ENCODE measurements at regions not wholly inside any gene's neighbourhood (a gene's known extent, or its start where the extent isn't known, plus 50 kb on each side); places are given as distances from the start of the nearest gene placed in this dataset.

GRCh38 chr16:86763819-86764218 is 185.5 kb downstream of the FOXL1 start:
- DNase-seq = no peak
- TF ChIP-seq GATA1 (IDR thresholded peaks at IDR 0.05; ENCODE audit: low read depth, low read length) = no peak
- TF ChIP-seq POLR2A (IDR thresholded peaks at IDR 0.05; ENCODE audit: low read length) = no peak

- DNase-seq = no peak
- TF ChIP-seq POLR2A (IDR thresholded peaks at IDR 0.05; ENCODE audit: low read length) = no peak
- TF ChIP-seq GATA1 (IDR thresholded peaks at IDR 0.05; ENCODE audit: low read depth, low read length) = no peak
These were observed 186.2 kb downstream of the FOXL1 start for GRCh38 chr16:86764551-86764950.

GRCh38 chr16:86765389-86766026 is 187.2 kb downstream of the FOXL1 start:
- no peak for TF ChIP-seq GATA1 (IDR thresholded peaks at IDR 0.05; ENCODE audit: low read depth, low read length)
- TF ChIP-seq POLR2A (IDR thresholded peaks at IDR 0.05; ENCODE audit: low read length) = no peak
- DNase-seq = no peak

- TF ChIP-seq GATA1 (IDR thresholded peaks at IDR 0.05; ENCODE audit: low read depth, low read length) (no peak), POLR2A (IDR thresholded peaks at IDR 0.05; ENCODE audit: low read length) (no peak)
- no peak for DNase-seq
These were observed 188.4 kb downstream of the FOXL1 start for GRCh38 chr16:86766700-86767099.

- no peak for DNase-seq
- TF ChIP-seq POLR2A (IDR thresholded peaks at IDR 0.05; ENCODE audit: low read length) (no peak), GATA1 (IDR thresholded peaks at IDR 0.05; ENCODE audit: low read depth, low read length) (no peak)
These were observed 190.0 kb downstream of the FOXL1 start for GRCh38 chr16:86768228-86768791.

- no peak for DNase-seq
- TF ChIP-seq GATA1 (IDR thresholded peaks at IDR 0.05; ENCODE audit: low read depth, low read length) = no peak
- no peak for TF ChIP-seq POLR2A (IDR thresholded peaks at IDR 0.05; ENCODE audit: low read length)
These were observed 190.7 kb downstream of the FOXL1 start for GRCh38 chr16:86768999-86769398.

- no peak for TF ChIP-seq GATA1 (IDR thresholded peaks at IDR 0.05; ENCODE audit: low read depth, low read length)
- TF ChIP-seq POLR2A (IDR thresholded peaks at IDR 0.05; ENCODE audit: low read length) = no peak
These were observed 193.4 kb downstream of the FOXL1 start for GRCh38 chr16:86771506-86772460.

GRCh38 chr16:86772671-86773353 is 194.5 kb downstream of the FOXL1 start:
- no peak for DNase-seq
- TF ChIP-seq GATA1 (IDR thresholded peaks at IDR 0.05; ENCODE audit: low read depth, low read length) (no peak), POLR2A (IDR thresholded peaks at IDR 0.05; ENCODE audit: low read length) (no peak)

More at GRCh38 chr16:86771506-86772460, 193.4 kb downstream of the FOXL1 start:
- no peak for DNase-seq

GRCh38 chr16:86773354-86773715 is 195.0 kb downstream of the FOXL1 start:
- DNase-seq = no peak
- TF ChIP-seq POLR2A (IDR thresholded peaks at IDR 0.05; ENCODE audit: low read length) (no peak), GATA1 (IDR thresholded peaks at IDR 0.05; ENCODE audit: low read depth, low read length) (no peak)

GRCh38 chr16:86774931-86775330 is 196.6 kb downstream of the FOXL1 start:
- no peak for TF ChIP-seq GATA1 (IDR thresholded peaks at IDR 0.05; ENCODE audit: low read depth, low read length)
- TF ChIP-seq POLR2A (IDR thresholded peaks at IDR 0.05; ENCODE audit: low read length) = no peak
- DNase-seq = no peak

GRCh38 chr16:86775511-86775921 is 197.2 kb downstream of the FOXL1 start:
- TF ChIP-seq POLR2A (IDR thresholded peaks at IDR 0.05; ENCODE audit: low read length) = no peak
- TF ChIP-seq GATA1 (IDR thresholded peaks at IDR 0.05; ENCODE audit: low read depth, low read length) = no peak
- no peak for DNase-seq

- no peak for DNase-seq
- TF ChIP-seq GATA1 (IDR thresholded peaks at IDR 0.05; ENCODE audit: low read depth, low read length) = no peak
- TF ChIP-seq POLR2A (IDR thresholded peaks at IDR 0.05; ENCODE audit: low read length) = no peak
These were observed 199.1 kb downstream of the FOXL1 start for GRCh38 chr16:86777381-86777946.

- no peak for DNase-seq
- no peak for TF ChIP-seq POLR2A (IDR thresholded peaks at IDR 0.05; ENCODE audit: low read length)
- TF ChIP-seq GATA1 (IDR thresholded peaks at IDR 0.05; ENCODE audit: low read depth, low read length) = no peak
These were observed 199.9 kb downstream of the FOXL1 start for GRCh38 chr16:86778108-86778745.

Measured in erythroblast (primary cell).